K562 (cell line): ENCODE measurements at regions not wholly inside any gene's neighbourhood (a gene's known extent, or its start where the extent isn't known, plus 50 kb on each side); places are given as distances from the start of the nearest gene placed in this dataset.
A peak's percentile ranks its signal among the peaks of the same experiment; 100 is the strongest.

Source experiments
- AFF4 ChIP-seq: sonication (generic); formaldehyde crosslinking; IDR thresholded peaks from 2 replicates; pipeline ENCODE4 v1.8.0; 2023; ENCODE audit warnings: mild to moderate bottlenecking, missing genetic modification reagents
- CGGBP1 ChIP-seq: fragments of 250-450 bp; sonication (Bioruptor Pico); IDR thresholded peaks from 2 replicates; pipeline ENCODE4 v1.9.0; 2021; ENCODE audit warnings: mild to moderate bottlenecking
- ERF ChIP-seq: fragments of 450-650 bp; formaldehyde crosslinking; IDR thresholded peaks from 2 replicates; pipeline ENCODE4 v1.4.0; 2020; ENCODE audit warnings: mild to moderate bottlenecking, mixed read lengths
- NCOR1 ChIP-seq: fragments of 450-650 bp; IDR thresholded peaks from 2 replicates; pipeline ENCODE4 v1.6.1; 2016; ENCODE audit warnings: mild to moderate bottlenecking, moderate library complexity
- NONO ChIP-seq, 2 experiments: fragments of 200-400 bp in 1 of 2; fragments of 450-650 bp in 1 of 2; formaldehyde crosslinking in 1 of 2; IDR thresholded peaks; 2 replicates each; pipeline ENCODE4 v1.6.1; 2017; ENCODE audit warnings: low read depth in 2 of 2, mild to moderate bottlenecking in 2 of 2, moderate library complexity in 2 of 2, low read length in 1 of 2
- NR2C1 ChIP-seq, 2 experiments: fragments of 450-650 bp; IDR thresholded peaks; 2 replicates each; pipeline ENCODE4 v1.6.1; 2017; ENCODE audit warnings: mild to moderate bottlenecking in 2 of 2, antibody characterized with exemption in 1 of 2, inconsistent platforms in 1 of 2, missing compliant biosample characterization in 1 of 2, missing genetic modification characterization in 1 of 2
- PHF20 ChIP-seq: fragments of 450-650 bp; IDR thresholded peaks from 2 replicates; pipeline ENCODE4 v1.6.1; 2018; ENCODE audit not compliant: partially characterized antibody
- PHF21A ChIP-seq: fragments of 450-650 bp; IDR thresholded peaks from 2 replicates; pipeline ENCODE4 v1.6.1; 2017; ENCODE audit warnings: low read depth, borderline replicate concordance
- PHF8 ChIP-seq: fragments of 200-600 bp; sonication (generic); IDR thresholded peaks from 2 replicates; pipeline ENCODE4 v1.6.1; 2012; ENCODE audit warnings: mixed run types, mild to moderate bottlenecking, inconsistent platforms, low read length, moderate library complexity, borderline replicate concordance
- SMAD2 ChIP-seq: fragments of 150-350 bp; IDR thresholded peaks from 2 replicates; pipeline ENCODE4 v1.6.1; 2014; ENCODE audit warnings: low read depth, mild to moderate bottlenecking, low read length
- TAF15 ChIP-seq: fragments of 200-400 bp; formaldehyde crosslinking; IDR thresholded peaks from 2 replicates; pipeline ENCODE4 v1.6.1; 2017; ENCODE audit warnings: mild to moderate bottlenecking, low read depth, low read length, moderate library complexity
- ZBTB8A ChIP-seq: fragments of 450-650 bp; IDR thresholded peaks from 2 replicates; pipeline ENCODE4 v1.6.1; 2018; ENCODE audit warnings: mild to moderate bottlenecking, moderate library complexity; ENCODE audit not compliant: partially characterized antibody
- ZNF146 ChIP-seq: IDR thresholded peaks from one replicate; pipeline ENCODE4 v1.6.1; 2018; ENCODE audit warnings: missing compliant biosample characterization; ENCODE audit not compliant: unreplicated experiment
- ZNF175 ChIP-seq: fragments of 200-800 bp; sonication (Bioruptor generic); IDR thresholded peaks from 2 replicates; pipeline ENCODE4 v1.6.1; 2016; ENCODE audit warnings: low read depth, mild to moderate bottlenecking, missing genetic modification characterization, missing compliant biosample characterization
- ZNF24 ChIP-seq: fragments of 450-650 bp; IDR thresholded peaks from 2 replicates; pipeline ENCODE4 v1.6.1; 2016
- ZNF324 ChIP-seq: fragments of 250-450 bp; sonication (Bioruptor Pico); IDR thresholded peaks from 2 replicates; pipeline ENCODE4 v1.4.0; 2020; ENCODE audit warnings: mild to moderate bottlenecking
- ZNF609 ChIP-seq: sonication (generic); formaldehyde crosslinking; IDR thresholded peaks from 2 replicates; pipeline ENCODE4 v1.8.1; 2023; ENCODE audit warnings: missing genetic modification reagents, mild to moderate bottlenecking, borderline replicate concordance
- ZNF830 ChIP-seq: fragments of 250-450 bp; sonication (Bioruptor Pico); IDR thresholded peaks from 2 replicates; pipeline ENCODE4 v1.5.0; 2021; ENCODE audit warnings: mild to moderate bottlenecking

GRCh38 chr1:109823543-109824348 lies 60.0 kb upstream of the EPS8L3 start (continued):
- no peak for TF ChIP-seq AFF4 (CRISPR knock-in tag)
- TF ChIP-seq ZNF146 (CRISPR knock-in tag) = no peak
- peak; percentile 33; the same call in 1 of the 2 replicates for TF ChIP-seq ZNF324
- TF ChIP-seq CGGBP1 (CRISPR knock-in tag) = no peak
- peak; percentile 63; the same call in 1 of the 2 replicates for TF ChIP-seq PHF8
- 0 out of 2 replicates have a peak, but pooled peaks have one; percentile 7 for TF ChIP-seq ZNF175 (CRISPR knock-in tag)
- peak; percentile 67; the same call in 1 of the 2 replicates for TF ChIP-seq ERF (CRISPR knock-in tag)
- TF ChIP-seq ZNF24 = no peak
- peak; percentile 84 for TF ChIP-seq NR2C1 (IDR thresholded peaks at IDR 0.05)
- TF ChIP-seq NR2C1 (tag; IDR thresholded peaks at IDR 0.05) = peak; percentile 91
- TF ChIP-seq NONO (IDR thresholded peaks at IDR 0.05; ENCODE audit: low read depth in 2 of 2, low read length in 1 of 2) = no peak
- no peak for TF ChIP-seq SMAD2
- peak; percentile 36; the same call in 1 of the 2 replicates for TF ChIP-seq NCOR1
- TF ChIP-seq ZNF609 = no peak
- no peak for TF ChIP-seq ZNF830 (CRISPR knock-in tag)
- no peak for TF ChIP-seq PHF21A
- TF ChIP-seq TAF15 = no peak
- no peak for TF ChIP-seq ZBTB8A
- TF ChIP-seq PHF20 = no peak
